GM18861 (cell line): ENCODE measurements at regions not wholly inside any gene's neighbourhood (a gene's known extent, or its start where the extent isn't known, plus 50 kb on each side); places are given as distances from the start of the nearest gene placed in this dataset.
A peak's percentile ranks its signal among the peaks of the same experiment; 100 is the strongest.
"Not testable (repeated sequence)": the region's sequence is repeated elsewhere in the genome, so short reads cannot be mapped to it uniquely, and the experiment has no call there.

Source experiments
- ATAC-seq: cut with Tn5 transposase; IDR thresholded peaks from one replicate; pipeline ENCODE4 v1.9.1; 2021; ENCODE audit not compliant: unreplicated experiment

- not testable (repeated sequence) for ATAC-seq
These were observed 130.9 kb downstream of the LAT start for GRCh38 chr16:29115802-29116141.

- ATAC-seq, result not testable (repeated sequence)
These were observed 130.3 kb downstream of the LAT start for GRCh38 chr16:29114989-29115801.

- ATAC-seq, result no peak
These were observed 129.7 kb downstream of the LAT start for GRCh38 chr16:29114574-29114973.

- not testable (repeated sequence) for ATAC-seq
These were observed 128.6 kb downstream of the LAT start for GRCh38 chr16:29113446-29113845.

GRCh38 chr16:29112755-29113347, 128.0 kb downstream of the LAT start:
- ATAC-seq, result no peak

- not testable (repeated sequence) for ATAC-seq
These were observed 127.2 kb downstream of the LAT start for GRCh38 chr16:29111901-29112680.

GRCh38 chr16:29111421-29111820, 126.6 kb downstream of the LAT start:
- ATAC-seq, result no peak

GRCh38 chr16:29108625-29109169, 123.8 kb downstream of the LAT start:
- ATAC-seq, result not testable (repeated sequence)

GRCh38 chr16:29107299-29107698, 122.4 kb downstream of the LAT start:
- ATAC-seq, result no peak

GRCh38 chr16:29106259-29106908, 121.5 kb downstream of the LAT start:
- not testable (repeated sequence) for ATAC-seq

GRCh38 chr16:29104600-29104999, 119.7 kb downstream of the LAT start:
- ATAC-seq, result not testable (repeated sequence)

GRCh38 chr16:29097965-29098364, 113.1 kb downstream of the LAT start:
- ATAC-seq, result not testable (repeated sequence)

GRCh38 chr16:29094729-29095624, 110.1 kb downstream of the LAT start:
- not testable (repeated sequence) for ATAC-seq

GRCh38 chr16:29094325-29094724, 109.5 kb downstream of the LAT start:
- not testable (repeated sequence) for ATAC-seq

GRCh38 chr16:29089679-29090078, 104.8 kb downstream of the LAT start:
- ATAC-seq, result not testable (repeated sequence)

- not testable (repeated sequence) for ATAC-seq
These were observed 102.8 kb downstream of the LAT start for GRCh38 chr16:29087673-29088072.

- ATAC-seq, result not testable (repeated sequence)
These were observed 97.2 kb downstream of the LAT start for GRCh38 chr16:29081829-29082639.

GRCh38 chr16:29074554-29075402, 89.9 kb downstream of the LAT start:
- ATAC-seq, result peak; percentile 67
